Sciatic nerve (tissue), 2 donors: ENCODE measurements at regions not wholly inside any gene's neighbourhood (a gene's known extent, or its start where the extent isn't known, plus 50 kb on each side); places are given as distances from the start of the nearest gene placed in this dataset.

Source experiments
- ATAC-seq: fragments of 200-7000 bp; cut with Tn5 transposase; one replicate; pipeline ENCODE4 v1.9.1; 2020; ENCODE audit warnings: mild to moderate bottlenecking, moderate library complexity
- DNase-seq: peaks from one replicate; pipeline ENCODE4 v3.0.0-alpha.2; 2020; ENCODE audit warnings: low spot score
- intact Hi-C: fragments of 100-400 bp; cut with DNase I; formaldehyde crosslinking; loops from one replicate; pipeline ENCODE4 v1.14.2; 2022
- donor health status: DM: no; HTN: no; CAD: no.
- donor health status: DM: no; HTN: no; CAD: no.

- intact Hi-C loops = no loop called here
- no peak for DNase-seq
- ATAC-seq = no peak
These were observed 393.0 kb downstream of the MED10 start for GRCh38 chr5:5985332-5985731.

- no peak for ATAC-seq
- intact Hi-C loops = no loop called here
- DNase-seq = no peak
These were observed 394.9 kb downstream of the MED10 start for GRCh38 chr5:5983261-5983980.

GRCh38 chr5:5981562-5981961 lies 396.8 kb downstream of the MED10 start:
- ATAC-seq (no peak), DNase-seq (no peak)
- intact Hi-C loops = no loop called here

- DNase-seq = no peak
- intact Hi-C loops = no loop called here
- ATAC-seq = no peak
These were observed 397.8 kb downstream of the MED10 start for GRCh38 chr5:5980538-5980895.

GRCh38 chr5:5979761-5980537 lies 398.4 kb downstream of the MED10 start:
- intact Hi-C loops = no loop called here
- ATAC-seq (peak; percentile 42), DNase-seq (no peak)

- ATAC-seq (peak; percentile 57), DNase-seq (no peak)
- intact Hi-C loops = no loop called here
These were observed 399.0 kb downstream of the MED10 start for GRCh38 chr5:5979377-5979760.

GRCh38 chr5:5978501-5979376 lies 399.6 kb downstream of the MED10 start:
- DNase-seq (no peak), ATAC-seq (no peak)
- intact Hi-C loops = no loop called here

- DNase-seq = no peak
- no peak for ATAC-seq
- intact Hi-C loops = no loop called here
These were observed 407.1 kb downstream of the MED10 start for GRCh38 chr5:5971203-5971602.

- ATAC-seq = no peak
- no peak for DNase-seq
- intact Hi-C loops = no loop called here
These were observed 408.3 kb downstream of the MED10 start for GRCh38 chr5:5969942-5970483.

GRCh38 chr5:5968981-5969380 lies 409.4 kb downstream of the MED10 start:
- ATAC-seq (no peak), DNase-seq (no peak)
- intact Hi-C loops = no loop called here

GRCh38 chr5:5967944-5968343 lies 410.4 kb downstream of the MED10 start:
- DNase-seq = no peak
- no peak for ATAC-seq
- intact Hi-C loops = no loop called here

GRCh38 chr5:5967373-5967772 lies 411.0 kb downstream of the MED10 start:
- intact Hi-C loops = no loop called here
- ATAC-seq (no peak), DNase-seq (no peak)

GRCh38 chr5:5965132-5965531 lies 413.2 kb downstream of the MED10 start:
- DNase-seq = no peak
- no peak for ATAC-seq
- intact Hi-C loops = no loop called here

GRCh38 chr5:5964347-5964746 lies 414.0 kb downstream of the MED10 start:
- no peak for DNase-seq
- intact Hi-C loops = no loop called here
- no peak for ATAC-seq

GRCh38 chr5:5957737-5958136 lies 420.6 kb downstream of the MED10 start:
- intact Hi-C loops = no loop called here
- DNase-seq (no peak), ATAC-seq (no peak)

GRCh38 chr5:5954275-5954598 lies 424.1 kb downstream of the MED10 start:
- no peak for DNase-seq
- no peak for ATAC-seq
- intact Hi-C loops = no loop called here

GRCh38 chr5:5953584-5954274 lies 424.6 kb downstream of the MED10 start:
- DNase-seq = no peak
- ATAC-seq = no peak
- intact Hi-C loops = no loop called here

- ATAC-seq = no peak
- intact Hi-C loops = no loop called here
- no peak for DNase-seq
These were observed 426.4 kb downstream of the MED10 start for GRCh38 chr5:5951953-5952352.

GRCh38 chr5:5950658-5951057 lies 427.7 kb downstream of the MED10 start:
- ATAC-seq (no peak), DNase-seq (no peak)
- intact Hi-C loops = no loop called here
